GM12865 (cell line): ENCODE measurements at regions not wholly inside any gene's neighbourhood (a gene's known extent, or its start where the extent isn't known, plus 50 kb on each side); places are given as distances from the start of the nearest gene placed in this dataset.

Experiments
- DNase-seq: peaks from one replicate; pipeline ENCODE4 v3.0.0; 2010; ENCODE audit warnings: low read depth
- H3K4me3 ChIP-seq: 2 replicates; pipeline ENCODE4 v1.5.1; 2011; ENCODE audit warnings: mild to moderate bottlenecking, low read depth, low read length, control low read depth
- CTCF ChIP-seq: IDR thresholded peaks from 2 replicates; pipeline ENCODE4 v1.5.1; 2011; ENCODE audit warnings: low read length, control low read depth, low read depth, inconsistent platforms; ENCODE audit not compliant: insufficient read depth; ENCODE audit errors: missing control alignments

- no peak for DNase-seq
- no peak for TF ChIP-seq CTCF
- no peak overlapping the region for H3K4me3 ChIP-seq
These were observed 128.0 kb downstream of the KIF20B start for GRCh38 chr10:89829262-89829886.

GRCh38 chr10:89829887-89830269, 128.5 kb downstream of the KIF20B start:
- DNase-seq, result no peak
- no peak for TF ChIP-seq CTCF
- no peak overlapping the region for H3K4me3 ChIP-seq

GRCh38 chr10:89830624-89831023, 129.2 kb downstream of the KIF20B start:
- no peak for TF ChIP-seq CTCF
- H3K4me3 ChIP-seq, result no peak overlapping the region
- no peak for DNase-seq

- no peak for TF ChIP-seq CTCF
- no peak overlapping the region for H3K4me3 ChIP-seq
- DNase-seq, result no peak
These were observed 135.4 kb downstream of the KIF20B start for GRCh38 chr10:89836840-89837164.

GRCh38 chr10:89837165-89838043, 136.0 kb downstream of the KIF20B start:
- DNase-seq, result peak; percentile 45
- peak overlapping the region; percentile 31 for H3K4me3 ChIP-seq
- TF ChIP-seq CTCF, result no peak

- DNase-seq, result no peak
- H3K4me3 ChIP-seq, result peak overlapping the region; percentile 31
- TF ChIP-seq CTCF, result no peak
These were observed 136.7 kb downstream of the KIF20B start for GRCh38 chr10:89838044-89838615.
